Caco-2 (cell line): ENCODE measurements at regions not wholly inside any gene's neighbourhood (a gene's known extent, or its start where the extent isn't known, plus 50 kb on each side); places are given as distances from the start of the nearest gene placed in this dataset.

Experiments
- BruUV-seq: library from RNA; stranded (reverse); fragments of 400-500 nt; replicated peaks from 2 replicates; lab custom pipeline; 2021; lab: Mats Ljungman, UMichigan
- CTCF ChIA-PET: fragments of 300-600 bp; sonication (Branson Sonifier 250); formaldehyde crosslinking; loops from one replicate; lab custom pipeline; 2022; ENCODE audit warnings: antibody characterized with exemption; lab: Charles Lee
- POLR2A ChIA-PET: fragments of 300-600 bp; sonication (Branson Sonifier 250); formaldehyde crosslinking; loops from one replicate; lab custom pipeline; 2022; ENCODE audit warnings: antibody characterized with exemption; lab: Charles Lee
- DNase-seq, 2 experiments: peaks; one replicate each; pipeline versions ENCODE4 v3.0.0 to v3.0.0-alpha.2; 2020 to 2022
- H3K27me3 ChIP-seq: replicated peaks from 2 replicates; pipeline ENCODE4 v1.6.0; 2011; ENCODE audit warnings: low read length; ENCODE audit not compliant: control insufficient read depth, insufficient read depth
- H3K36me3 ChIP-seq: 2 replicates; pipeline ENCODE4 v1.5.1; 2011; ENCODE audit warnings: low read length; ENCODE audit not compliant: control insufficient read depth, insufficient read depth
- H3K4me1 ChIP-seq: fragments of 250-450 bp; sonication (Bioruptor Pico); 2 replicates; pipeline ENCODE4 v1.5.1; 2020; ENCODE audit warnings: mild to moderate bottlenecking
- H3K4me3 ChIP-seq: 2 replicates; pipeline ENCODE4 v1.5.1; 2011; ENCODE audit warnings: low read depth, mild to moderate bottlenecking, control low read depth, low read length
- H3K9me3 ChIP-seq: fragments of 250-450 bp; sonication (Bioruptor Pico); 2 replicates; pipeline ENCODE4 v1.5.1; 2020; ENCODE audit warnings: mild to moderate bottlenecking, moderate library complexity
- H3K27ac Mint-ChIP-seq: one replicate; pipeline ENCODE4 v1.8.0; 2022; ENCODE audit warnings: mixed read lengths; ENCODE audit not compliant: unreplicated experiment
- H3K27me3 Mint-ChIP-seq: one replicate; pipeline ENCODE4 v1.8.0; 2022; ENCODE audit warnings: mixed read lengths; ENCODE audit not compliant: insufficient read depth, unreplicated experiment
- H3K36me3 Mint-ChIP-seq: one replicate; pipeline ENCODE4 v1.8.0; 2022; ENCODE audit warnings: mild to moderate bottlenecking, mixed read lengths; ENCODE audit not compliant: insufficient read depth, unreplicated experiment
- H3K4me1 Mint-ChIP-seq: one replicate; pipeline ENCODE4 v1.8.0; 2022; ENCODE audit warnings: low read depth, mixed read lengths; ENCODE audit not compliant: unreplicated experiment
- H3K4me3 Mint-ChIP-seq: one replicate; pipeline ENCODE4 v1.8.0; 2022; ENCODE audit warnings: mild to moderate bottlenecking, moderate library complexity, mixed read lengths; ENCODE audit not compliant: unreplicated experiment
- H3K9me3 Mint-ChIP-seq: one replicate; pipeline ENCODE4 v1.8.0; 2022; ENCODE audit warnings: mixed read lengths; ENCODE audit not compliant: unreplicated experiment
- CTCF ChIP-seq, 2 experiments: fragments of 200-600 bp in 1 of 2; IDR thresholded peaks; 1 replicate in 1 of 2; 2 replicates in 1 of 2; pipeline versions ENCODE4 v1.5.1 to v1.8.0; 2011 to 2022; ENCODE audit warnings: antibody characterized with exemption in 1 of 2, control low read depth in 1 of 2, inconsistent platforms in 1 of 2, low read depth in 1 of 2, low read length in 1 of 2, mild to moderate bottlenecking in 1 of 2, moderate library complexity in 1 of 2; ENCODE audit not compliant: insufficient read depth in 1 of 2, severe bottlenecking in 1 of 2, unreplicated experiment in 1 of 2
- intact Hi-C: fragments of 100-400 bp; cut with micrococcal nuclease; formaldehyde crosslinking; loops from one replicate; pipeline ENCODE4 v1.10.0; 2022; ENCODE audit not compliant: unreplicated experiment

- no peaks in the 10 kb centered on the region for H3K9me3 Mint-ChIP-seq
- H3K9me3 ChIP-seq = no peaks in the 10 kb centered on the region
- no peaks in the 10 kb centered on the region for H3K36me3 Mint-ChIP-seq
- no TSS peak for BruUV-seq
- intact Hi-C loops = no loop called here
- H3K36me3 ChIP-seq = no peaks in the 10 kb centered on the region
- H3K4me1 Mint-ChIP-seq = no peaks in the 10 kb centered on the region
- no peaks in the 10 kb centered on the region; the same call in none of the 2 replicates for H3K27me3 ChIP-seq
- no peak for TF ChIP-seq CTCF (IDR thresholded peaks at IDR 0.05; ENCODE audit: insufficient read depth in 1 of 2, low read depth in 1 of 2, low read length in 1 of 2, severe bottlenecking in 1 of 2, unreplicated experiment in 1 of 2)
- no peak overlapping the region for H3K27ac Mint-ChIP-seq
- ChIA-PET CTCF (no interaction called here), POLR2A (no interaction called here)
- no peak overlapping the region for H3K4me3 Mint-ChIP-seq
- H3K27me3 Mint-ChIP-seq = peaks cover 24% of the 10 kb centered on the region
- DNase-seq = no peak
- H3K4me1 ChIP-seq = no peaks in the 10 kb centered on the region
- no peak overlapping the region for H3K4me3 ChIP-seq
These were observed 94.9 kb upstream of the ATP2B2 start for GRCh38 chr3:10600296-10600714.

- Histone ChIP-seq H3K9me3 (no peaks in the 10 kb centered on the region), H3K36me3 (no peaks in the 10 kb centered on the region), H3K4me3 (no peak overlapping the region), H3K27me3 (no peaks in the 10 kb centered on the region; the same call in none of the 2 replicates), H3K4me1 (no peaks in the 10 kb centered on the region)
- H3K4me3 Mint-ChIP-seq = no peak overlapping the region
- H3K36me3 Mint-ChIP-seq = no peaks in the 10 kb centered on the region
- no peak for TF ChIP-seq CTCF (IDR thresholded peaks at IDR 0.05; ENCODE audit: insufficient read depth in 1 of 2, low read depth in 1 of 2, low read length in 1 of 2, severe bottlenecking in 1 of 2, unreplicated experiment in 1 of 2)
- ChIA-PET CTCF (no interaction called here), POLR2A (no interaction called here)
- H3K9me3 Mint-ChIP-seq = no peaks in the 10 kb centered on the region
- peaks cover 24% of the 10 kb centered on the region for H3K27me3 Mint-ChIP-seq
- no peak for DNase-seq
- no peaks in the 10 kb centered on the region for H3K4me1 Mint-ChIP-seq
- intact Hi-C loops = no loop called here
- no TSS peak for BruUV-seq
- H3K27ac Mint-ChIP-seq = no peak overlapping the region
These were observed 95.3 kb upstream of the ATP2B2 start for GRCh38 chr3:10600726-10601125.

GRCh38 chr3:10601151-10601856 lies 95.9 kb upstream of the ATP2B2 start:
- Mint-ChIP-seq H3K4me1 (no peaks in the 10 kb centered on the region), H3K36me3 (no peaks in the 10 kb centered on the region), H3K27ac (no peak overlapping the region), H3K9me3 (no peaks in the 10 kb centered on the region), H3K4me3 (no peak overlapping the region), H3K27me3 (peaks cover 20% of the 10 kb centered on the region)
- no TSS peak for BruUV-seq
- no peaks in the 10 kb centered on the region for H3K4me1 ChIP-seq
- TF ChIP-seq CTCF (IDR thresholded peaks at IDR 0.05; ENCODE audit: insufficient read depth in 1 of 2, low read depth in 1 of 2, low read length in 1 of 2, severe bottlenecking in 1 of 2, unreplicated experiment in 1 of 2) = no peak
- POLR2A ChIA-PET = no interaction called here
- no peaks in the 10 kb centered on the region for H3K9me3 ChIP-seq
- intact Hi-C loops = no loop called here
- CTCF ChIA-PET = no interaction called here
- no peaks in the 10 kb centered on the region; the same call in none of the 2 replicates for H3K27me3 ChIP-seq
- H3K4me3 ChIP-seq = no peak overlapping the region
- DNase-seq = no peak
- no peaks in the 10 kb centered on the region for H3K36me3 ChIP-seq
